ENCODE measurements at regions not wholly inside any gene's neighbourhood (a gene's known extent, or its start where the extent isn't known, plus 50 kb on each side); places are given as distances from the start of the nearest gene placed in this dataset.

DNA sequence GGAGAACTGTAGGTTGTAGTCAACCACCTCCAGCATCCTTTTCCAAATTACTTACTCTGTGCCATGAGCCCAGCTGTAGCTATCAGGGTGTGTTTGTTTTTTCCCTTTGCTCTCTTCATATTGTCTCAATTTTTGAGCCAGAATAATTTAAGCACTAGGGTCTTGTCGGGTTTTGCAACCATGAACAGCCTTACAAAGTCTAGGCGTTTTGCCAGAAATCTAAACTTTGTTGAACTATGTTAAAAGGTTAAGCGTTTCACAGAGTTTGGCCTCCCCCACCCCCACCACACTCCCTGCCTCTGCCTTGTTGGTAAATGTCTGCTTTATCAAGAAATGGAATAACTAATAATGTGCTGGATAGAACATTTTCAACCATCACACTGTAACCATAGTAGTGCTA lies 190.6 kb upstream of the TTC29 start:
- TF ChIP-seq, protein P1, sequence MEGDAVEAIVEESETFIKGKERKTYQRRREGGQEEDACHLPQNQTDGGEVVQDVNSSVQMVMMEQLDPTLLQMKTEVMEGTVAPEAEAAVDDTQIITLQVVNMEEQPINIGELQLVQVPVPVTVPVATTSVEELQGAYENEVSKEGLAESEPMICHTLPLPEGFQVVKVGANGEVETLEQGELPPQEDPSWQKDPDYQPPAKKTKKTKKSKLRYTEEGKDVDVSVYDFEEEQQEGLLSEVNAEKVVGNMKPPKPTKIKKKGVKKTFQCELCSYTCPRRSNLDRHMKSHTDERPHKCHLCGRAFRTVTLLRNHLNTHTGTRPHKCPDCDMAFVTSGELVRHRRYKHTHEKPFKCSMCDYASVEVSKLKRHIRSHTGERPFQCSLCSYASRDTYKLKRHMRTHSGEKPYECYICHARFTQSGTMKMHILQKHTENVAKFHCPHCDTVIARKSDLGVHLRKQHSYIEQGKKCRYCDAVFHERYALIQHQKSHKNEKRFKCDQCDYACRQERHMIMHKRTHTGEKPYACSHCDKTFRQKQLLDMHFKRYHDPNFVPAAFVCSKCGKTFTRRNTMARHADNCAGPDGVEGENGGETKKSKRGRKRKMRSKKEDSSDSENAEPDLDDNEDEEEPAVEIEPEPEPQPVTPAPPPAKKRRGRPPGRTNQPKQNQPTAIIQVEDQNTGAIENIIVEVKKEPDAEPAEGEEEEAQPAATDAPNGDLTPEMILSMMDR (tag by site-specific recombination; IDR thresholded peaks at IDR 0.05), result no peak
- TF ChIP-seq ZNF138 (tag by site-specific recombination; IDR thresholded peaks at IDR 0.05; ENCODE audit: borderline replicate concordance) (no peak), HOXA7 (CRISPR knock-in tag; IDR thresholded peaks at IDR 0.05; ENCODE audit: borderline replicate concordance) (no peak), PBX3 (CRISPR knock-in tag; IDR thresholded peaks at IDR 0.05) (no peak)

All from HEK293 (cell line).